ENCODE measurements at regions not wholly inside any gene's neighbourhood (a gene's known extent, or its start where the extent isn't known, plus 50 kb on each side); places are given as distances from the start of the nearest gene placed in this dataset.

DNA sequence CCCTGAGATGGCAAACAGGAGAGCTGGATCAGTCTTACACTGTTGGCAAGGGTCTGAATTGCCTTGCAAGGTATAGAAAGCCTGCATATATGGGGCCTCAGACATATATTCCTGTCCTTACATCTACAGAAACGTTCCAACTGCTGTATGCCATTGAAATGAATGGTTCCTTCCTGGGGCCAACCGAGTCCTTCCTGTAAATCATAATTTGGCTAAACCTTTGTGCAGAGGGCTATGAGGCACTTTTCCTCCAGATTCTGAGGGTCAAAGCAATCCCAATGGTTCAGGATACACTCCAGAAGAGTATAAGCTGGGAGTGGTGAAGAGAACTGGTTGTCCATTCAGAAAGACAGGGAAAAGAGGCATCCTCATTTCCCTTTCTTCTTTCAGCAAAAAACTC lies 190.5 kb downstream of the PTPRC start:
- POLR2A ChIA-PET: no interaction called here

DNA sequence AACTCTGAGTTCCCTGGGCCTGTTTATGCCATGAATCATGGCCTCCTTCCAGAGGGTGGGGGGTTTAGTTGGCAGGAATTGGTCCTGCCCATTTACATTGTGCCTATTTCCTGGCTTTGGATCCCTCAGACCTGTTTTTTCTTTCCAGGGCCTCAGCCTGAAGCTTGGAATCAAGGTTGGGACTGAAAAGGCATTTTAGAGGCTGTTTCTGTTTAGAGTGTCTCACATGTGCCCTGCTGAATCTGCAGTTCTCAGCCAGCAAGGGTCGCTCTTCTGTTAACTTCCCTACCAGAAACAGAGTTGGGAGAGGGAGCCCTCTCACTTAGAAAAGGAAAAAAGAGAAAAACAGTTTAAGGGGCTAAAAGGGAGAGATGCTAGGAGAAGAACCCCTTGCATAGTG lies 191.1 kb downstream of the PTPRC start:
- Histone ChIP-seq H3K4me3 (ENCODE audit: low read depth, low read length) (no peak overlapping the region), H3K4me1 (ENCODE audit: control insufficient read depth, insufficient read depth, low read length) (no peaks in the 10 kb centered on the region), H3K27ac (ENCODE audit: extremely low read depth, low read depth, low read length) (no peak overlapping the region), H3K36me3 (ENCODE audit: control insufficient read depth in 2 of 2, insufficient read depth in 1 of 2, low read length in 2 of 2) (no peaks in the 10 kb centered on the region), H3K9me3 (ENCODE audit: control insufficient read depth, insufficient read depth, low read depth, low read length) (no peaks in the 10 kb centered on the region)
- ChIA-PET CTCF (no interaction called here), POLR2A (no interaction called here)
- TF ChIP-seq, protein P1, sequence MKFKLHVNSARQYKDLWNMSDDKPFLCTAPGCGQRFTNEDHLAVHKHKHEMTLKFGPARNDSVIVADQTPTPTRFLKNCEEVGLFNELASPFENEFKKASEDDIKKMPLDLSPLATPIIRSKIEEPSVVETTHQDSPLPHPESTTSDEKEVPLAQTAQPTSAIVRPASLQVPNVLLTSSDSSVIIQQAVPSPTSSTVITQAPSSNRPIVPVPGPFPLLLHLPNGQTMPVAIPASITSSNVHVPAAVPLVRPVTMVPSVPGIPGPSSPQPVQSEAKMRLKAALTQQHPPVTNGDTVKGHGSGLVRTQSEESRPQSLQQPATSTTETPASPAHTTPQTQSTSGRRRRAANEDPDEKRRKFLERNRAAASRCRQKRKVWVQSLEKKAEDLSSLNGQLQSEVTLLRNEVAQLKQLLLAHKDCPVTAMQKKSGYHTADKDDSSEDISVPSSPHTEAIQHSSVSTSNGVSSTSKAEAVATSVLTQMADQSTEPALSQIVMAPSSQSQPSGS (tag by site-specific recombination; IDR thresholded peaks at IDR 0.05; ENCODE audit: low read depth): no peak
- TF ChIP-seq ZNF335 (tag by site-specific recombination; conservative IDR thresholded peaks at IDR 0.05): no peak
- TF ChIP-seq ZNF596 (tag by site-specific recombination; IDR thresholded peaks at IDR 0.05): no peak
- no peak for TF ChIP-seq ZNF510 (tag by site-specific recombination; IDR thresholded peaks at IDR 0.05; ENCODE audit: insufficient replicate concordance)
- TF ChIP-seq KLF8 (tag by site-specific recombination; IDR thresholded peaks at IDR 0.05): no peak
- TF ChIP-seq, protein P2, sequence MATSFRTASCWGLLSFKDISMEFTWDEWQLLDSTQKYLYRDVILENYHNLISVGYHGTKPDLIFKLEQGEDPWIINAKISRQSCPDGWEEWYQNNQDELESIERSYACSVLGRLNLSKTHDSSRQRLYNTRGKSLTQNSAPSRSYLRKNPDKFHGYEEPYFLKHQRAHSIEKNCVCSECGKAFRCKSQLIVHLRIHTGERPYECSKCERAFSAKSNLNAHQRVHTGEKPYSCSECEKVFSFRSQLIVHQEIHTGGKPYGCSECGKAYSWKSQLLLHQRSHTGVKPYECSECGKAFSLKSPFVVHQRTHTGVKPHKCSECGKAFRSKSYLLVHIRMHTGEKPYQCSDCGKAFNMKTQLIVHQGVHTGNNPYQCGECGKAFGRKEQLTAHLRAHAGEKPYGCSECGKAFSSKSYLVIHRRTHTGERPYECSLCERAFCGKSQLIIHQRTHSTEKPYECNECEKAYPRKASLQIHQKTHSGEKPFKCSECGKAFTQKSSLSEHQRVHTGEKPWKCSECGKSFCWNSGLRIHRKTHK (tag by site-specific recombination; IDR thresholded peaks at IDR 0.05): no peak
- no peak for TF ChIP-seq ZNF785 (tag by site-specific recombination; IDR thresholded peaks at IDR 0.05)
- no peak for TF ChIP-seq ZNF555 (tag by site-specific recombination; conservative IDR thresholded peaks at IDR 0.05)
- TF ChIP-seq, protein P3, sequence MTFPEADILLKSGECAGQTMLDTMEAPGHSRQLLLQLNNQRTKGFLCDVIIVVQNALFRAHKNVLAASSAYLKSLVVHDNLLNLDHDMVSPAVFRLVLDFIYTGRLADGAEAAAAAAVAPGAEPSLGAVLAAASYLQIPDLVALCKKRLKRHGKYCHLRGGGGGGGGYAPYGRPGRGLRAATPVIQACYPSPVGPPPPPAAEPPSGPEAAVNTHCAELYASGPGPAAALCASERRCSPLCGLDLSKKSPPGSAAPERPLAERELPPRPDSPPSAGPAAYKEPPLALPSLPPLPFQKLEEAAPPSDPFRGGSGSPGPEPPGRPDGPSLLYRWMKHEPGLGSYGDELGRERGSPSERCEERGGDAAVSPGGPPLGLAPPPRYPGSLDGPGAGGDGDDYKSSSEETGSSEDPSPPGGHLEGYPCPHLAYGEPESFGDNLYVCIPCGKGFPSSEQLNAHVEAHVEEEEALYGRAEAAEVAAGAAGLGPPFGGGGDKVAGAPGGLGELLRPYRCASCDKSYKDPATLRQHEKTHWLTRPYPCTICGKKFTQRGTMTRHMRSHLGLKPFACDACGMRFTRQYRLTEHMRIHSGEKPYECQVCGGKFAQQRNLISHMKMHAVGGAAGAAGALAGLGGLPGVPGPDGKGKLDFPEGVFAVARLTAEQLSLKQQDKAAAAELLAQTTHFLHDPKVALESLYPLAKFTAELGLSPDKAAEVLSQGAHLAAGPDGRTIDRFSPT (tag by site-specific recombination; IDR thresholded peaks at IDR 0.05): no peak
- TF ChIP-seq, protein P4, sequence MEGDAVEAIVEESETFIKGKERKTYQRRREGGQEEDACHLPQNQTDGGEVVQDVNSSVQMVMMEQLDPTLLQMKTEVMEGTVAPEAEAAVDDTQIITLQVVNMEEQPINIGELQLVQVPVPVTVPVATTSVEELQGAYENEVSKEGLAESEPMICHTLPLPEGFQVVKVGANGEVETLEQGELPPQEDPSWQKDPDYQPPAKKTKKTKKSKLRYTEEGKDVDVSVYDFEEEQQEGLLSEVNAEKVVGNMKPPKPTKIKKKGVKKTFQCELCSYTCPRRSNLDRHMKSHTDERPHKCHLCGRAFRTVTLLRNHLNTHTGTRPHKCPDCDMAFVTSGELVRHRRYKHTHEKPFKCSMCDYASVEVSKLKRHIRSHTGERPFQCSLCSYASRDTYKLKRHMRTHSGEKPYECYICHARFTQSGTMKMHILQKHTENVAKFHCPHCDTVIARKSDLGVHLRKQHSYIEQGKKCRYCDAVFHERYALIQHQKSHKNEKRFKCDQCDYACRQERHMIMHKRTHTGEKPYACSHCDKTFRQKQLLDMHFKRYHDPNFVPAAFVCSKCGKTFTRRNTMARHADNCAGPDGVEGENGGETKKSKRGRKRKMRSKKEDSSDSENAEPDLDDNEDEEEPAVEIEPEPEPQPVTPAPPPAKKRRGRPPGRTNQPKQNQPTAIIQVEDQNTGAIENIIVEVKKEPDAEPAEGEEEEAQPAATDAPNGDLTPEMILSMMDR (tag by site-specific recombination; IDR thresholded peaks at IDR 0.05): no peak
- TF ChIP-seq ZNF223 (tag by site-specific recombination; IDR thresholded peaks at IDR 0.05): no peak
- TF ChIP-seq ZNF24 (tag by site-specific recombination; IDR thresholded peaks at IDR 0.05): no peak

More for the DNA sequence above, 190.5 kb downstream of the PTPRC start:
- no peaks in the 10 kb centered on the region for H3K36me3 ChIP-seq (ENCODE audit: control insufficient read depth in 2 of 2, insufficient read depth in 1 of 2, low read length in 2 of 2)
- no peak overlapping the region for H3K27ac ChIP-seq (ENCODE audit: extremely low read depth, low read depth, low read length)
- H3K4me1 ChIP-seq (ENCODE audit: control insufficient read depth, insufficient read depth, low read length): no peaks in the 10 kb centered on the region
- no peak for TF ChIP-seq ZNF366 (tag by site-specific recombination; conservative IDR thresholded peaks at IDR 0.05)
- TF ChIP-seq, protein P5, sequence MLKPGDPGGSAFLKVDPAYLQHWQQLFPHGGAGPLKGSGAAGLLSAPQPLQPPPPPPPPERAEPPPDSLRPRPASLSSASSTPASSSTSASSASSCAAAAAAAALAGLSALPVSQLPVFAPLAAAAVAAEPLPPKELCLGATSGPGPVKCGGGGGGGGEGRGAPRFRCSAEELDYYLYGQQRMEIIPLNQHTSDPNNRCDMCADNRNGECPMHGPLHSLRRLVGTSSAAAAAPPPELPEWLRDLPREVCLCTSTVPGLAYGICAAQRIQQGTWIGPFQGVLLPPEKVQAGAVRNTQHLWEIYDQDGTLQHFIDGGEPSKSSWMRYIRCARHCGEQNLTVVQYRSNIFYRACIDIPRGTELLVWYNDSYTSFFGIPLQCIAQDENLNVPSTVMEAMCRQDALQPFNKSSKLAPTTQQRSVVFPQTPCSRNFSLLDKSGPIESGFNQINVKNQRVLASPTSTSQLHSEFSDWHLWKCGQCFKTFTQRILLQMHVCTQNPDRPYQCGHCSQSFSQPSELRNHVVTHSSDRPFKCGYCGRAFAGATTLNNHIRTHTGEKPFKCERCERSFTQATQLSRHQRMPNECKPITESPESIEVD (tag by site-specific recombination; IDR thresholded peaks at IDR 0.05): no peak
- TF ChIP-seq FEZF1 (tag by site-specific recombination; IDR thresholded peaks at IDR 0.05): no peak
- TF ChIP-seq, protein P6, sequence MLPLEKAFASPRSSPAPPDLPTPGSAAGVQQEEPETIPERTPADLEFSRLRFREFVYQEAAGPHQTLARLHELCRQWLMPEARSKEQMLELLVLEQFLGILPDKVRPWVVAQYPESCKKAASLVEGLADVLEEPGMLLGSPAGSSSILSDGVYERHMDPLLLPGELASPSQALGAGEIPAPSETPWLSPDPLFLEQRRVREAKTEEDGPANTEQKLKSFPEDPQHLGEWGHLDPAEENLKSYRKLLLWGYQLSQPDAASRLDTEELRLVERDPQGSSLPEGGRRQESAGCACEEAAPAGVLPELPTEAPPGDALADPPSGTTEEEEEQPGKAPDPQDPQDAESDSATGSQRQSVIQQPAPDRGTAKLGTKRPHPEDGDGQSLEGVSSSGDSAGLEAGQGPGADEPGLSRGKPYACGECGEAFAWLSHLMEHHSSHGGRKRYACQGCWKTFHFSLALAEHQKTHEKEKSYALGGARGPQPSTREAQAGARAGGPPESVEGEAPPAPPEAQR (tag by site-specific recombination; IDR thresholded peaks at IDR 0.05): no peak
- no peak for TF ChIP-seq ZBTB17 (tag by site-specific recombination; IDR thresholded peaks at IDR 0.05)
- TF ChIP-seq GLIS2 (tag by site-specific recombination; IDR thresholded peaks at IDR 0.05): no peak
- TF ChIP-seq, protein P7, sequence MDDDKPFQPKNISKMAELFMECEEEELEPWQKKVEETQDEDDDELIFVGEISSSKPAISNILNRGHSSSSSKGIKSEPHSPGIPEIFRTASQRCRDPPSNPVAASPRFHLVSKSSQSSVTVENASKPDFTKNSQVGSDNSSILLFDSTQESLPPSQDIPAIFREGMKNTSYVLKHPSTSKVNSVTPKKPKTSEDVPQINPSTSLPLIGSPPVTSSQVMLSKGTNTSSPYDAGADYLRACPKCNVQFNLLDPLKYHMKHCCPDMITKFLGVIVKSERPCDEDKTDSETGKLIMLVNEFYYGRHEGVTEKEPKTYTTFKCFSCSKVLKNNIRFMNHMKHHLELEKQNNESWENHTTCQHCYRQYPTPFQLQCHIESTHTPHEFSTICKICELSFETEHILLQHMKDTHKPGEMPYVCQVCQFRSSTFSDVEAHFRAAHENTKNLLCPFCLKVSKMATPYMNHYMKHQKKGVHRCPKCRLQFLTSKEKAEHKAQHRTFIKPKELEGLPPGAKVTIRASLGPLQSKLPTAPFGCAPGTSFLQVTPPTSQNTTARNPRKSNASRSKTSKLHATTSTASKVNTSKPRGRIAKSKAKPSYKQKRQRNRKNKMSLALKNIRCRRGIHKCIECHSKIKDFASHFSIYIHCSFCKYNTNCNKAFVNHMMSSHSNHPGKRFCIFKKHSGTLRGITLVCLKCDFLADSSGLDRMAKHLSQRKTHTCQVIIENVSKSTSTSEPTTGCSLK (tag by site-specific recombination; IDR thresholded peaks at IDR 0.05): no peak
- no peak for TF ChIP-seq ZNF658 (tag by site-specific recombination; IDR thresholded peaks at IDR 0.05)
- TF ChIP-seq, protein P8, sequence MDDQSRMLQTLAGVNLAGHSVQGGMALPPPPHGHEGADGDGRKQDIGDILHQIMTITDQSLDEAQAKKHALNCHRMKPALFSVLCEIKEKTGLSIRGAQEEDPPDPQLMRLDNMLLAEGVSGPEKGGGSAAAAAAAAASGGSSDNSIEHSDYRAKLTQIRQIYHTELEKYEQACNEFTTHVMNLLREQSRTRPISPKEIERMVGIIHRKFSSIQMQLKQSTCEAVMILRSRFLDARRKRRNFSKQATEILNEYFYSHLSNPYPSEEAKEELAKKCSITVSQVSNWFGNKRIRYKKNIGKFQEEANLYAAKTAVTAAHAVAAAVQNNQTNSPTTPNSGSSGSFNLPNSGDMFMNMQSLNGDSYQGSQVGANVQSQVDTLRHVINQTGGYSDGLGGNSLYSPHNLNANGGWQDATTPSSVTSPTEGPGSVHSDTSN (CRISPR knock-in tag; IDR thresholded peaks at IDR 0.05): no peak
- no peak for TF ChIP-seq ZNF175 (tag by site-specific recombination; IDR thresholded peaks at IDR 0.05)
- no peak for TF ChIP-seq SETDB1 (IDR thresholded peaks at IDR 0.05; ENCODE audit: insufficient read length, low read length)
- TF ChIP-seq ZNF292 (tag by site-specific recombination; IDR thresholded peaks at IDR 0.05; ENCODE audit: borderline replicate concordance, low read depth): no peak
- H3K9me3 ChIP-seq (ENCODE audit: control insufficient read depth, insufficient read depth, low read depth, low read length): no peaks in the 10 kb centered on the region
- CTCF ChIA-PET: no interaction called here
- H3K4me3 ChIP-seq (ENCODE audit: low read depth, low read length): no peak overlapping the region

All from HEK293 (cell line).